CD14-positive monocyte (primary cell): ENCODE measurements at regions not wholly inside any gene's neighbourhood (a gene's known extent, or its start where the extent isn't known, plus 50 kb on each side); places are given as distances from the start of the nearest gene placed in this dataset.

ENCODE experiments used
- DNase-seq, 3 donors: peaks; one replicate each; pipeline ENCODE4 v3.0.0-alpha.2; 2011 to 2022
- H2AFZ ChIP-seq: 2 replicates; pipeline ENCODE4 v1.6.0; 2012; ENCODE audit warnings: mild to moderate bottlenecking, low read depth, low read length, inconsistent platforms; ENCODE audit not compliant: insufficient read depth, poor library complexity, severe bottlenecking
- H3K27ac ChIP-seq, 2 donors: 1 replicate in 1 of 2; 2 replicates in 1 of 2; pipeline ENCODE4 v1.5.1; 2012 to 2013; ENCODE audit warnings: low read length in 2 of 2, control low read depth in 1 of 2, inconsistent platforms in 1 of 2, low read depth in 1 of 2, mild to moderate bottlenecking in 1 of 2
- H3K27me3 ChIP-seq, 2 donors: one replicate each; pipeline versions ENCODE4 v1.6.0 to v1.6.1; 2011 to 2013; ENCODE audit warnings: low read length in 2 of 2; ENCODE audit not compliant: control insufficient read depth in 2 of 2, insufficient read depth in 2 of 2
- H3K36me3 ChIP-seq, 2 donors: replicated peaks in 1 of 2; 1 replicate in 1 of 2; 2 replicates in 1 of 2; pipeline versions ENCODE4 v1.5.1 to v1.6.1; 2012 to 2013; ENCODE audit warnings: low read length in 2 of 2, control low read depth in 1 of 2, inconsistent platforms in 1 of 2, mild to moderate bottlenecking in 1 of 2; ENCODE audit not compliant: insufficient read depth in 2 of 2, control insufficient read depth in 1 of 2
- H3K4me1 ChIP-seq, 2 donors: 1 replicate in 1 of 2; 2 replicates in 1 of 2; pipeline versions ENCODE4 v1.5.1 to v1.6.1; 2012 to 2013; ENCODE audit warnings: low read length in 2 of 2, control low read depth in 1 of 2, inconsistent platforms in 1 of 2, mild to moderate bottlenecking in 1 of 2, moderate library complexity in 1 of 2; ENCODE audit not compliant: insufficient read depth in 2 of 2, control insufficient read depth in 1 of 2
- H3K4me2 ChIP-seq: replicated peaks from 2 replicates; pipeline ENCODE3; 2012; ENCODE audit warnings: low read length, moderate library complexity, mild to moderate bottlenecking; ENCODE audit not compliant: poor library complexity, severe bottlenecking; ENCODE audit errors: extremely low read depth
- H3K4me3 ChIP-seq, 3 experiments: fragments of 200-600 bp in 1 of 3; sonication (generic) in 1 of 3; replicated peaks in 1 of 3; 1 replicate in 2 of 3; 2 replicates in 1 of 3; pipeline ENCODE4 v1.5.1; 2011 to 2013; ENCODE audit warnings: low read length in 3 of 3, mild to moderate bottlenecking in 3 of 3, control low read depth in 2 of 3, low read depth in 2 of 3, inconsistent platforms in 1 of 3, moderate library complexity in 1 of 3
- H3K79me2 ChIP-seq: 2 replicates; pipeline ENCODE4 v1.6.0; 2012; ENCODE audit warnings: mild to moderate bottlenecking, control low read depth, inconsistent platforms, low read length, moderate library complexity; ENCODE audit not compliant: insufficient read depth
- H3K9ac ChIP-seq: 2 replicates; pipeline ENCODE4 v1.6.0; 2017; ENCODE audit warnings: low read length, mild to moderate bottlenecking; ENCODE audit not compliant: insufficient read depth, poor library complexity, severe bottlenecking
- H3K9me3 ChIP-seq, 2 donors: replicated peaks in 1 of 2; 1 replicate in 1 of 2; 2 replicates in 1 of 2; pipeline versions ENCODE4 v1.5.1 to v1.6.1; 2012 to 2013; ENCODE audit warnings: low read length in 2 of 2, control low read depth in 1 of 2; ENCODE audit not compliant: control insufficient read depth in 1 of 2, insufficient read depth in 1 of 2
- H4K20me1 ChIP-seq: 2 replicates; pipeline ENCODE4 v1.6.0; 2012; ENCODE audit warnings: mild to moderate bottlenecking, low read length, control low read depth, moderate library complexity; ENCODE audit not compliant: insufficient read depth
- H3K27ac Mint-ChIP-seq, 7 donors: one replicate each; pipeline ENCODE4 v1.8.0; 2020; ENCODE audit warnings: mild to moderate bottlenecking in 7 of 7, mixed read lengths in 7 of 7, moderate library complexity in 6 of 7, inconsistent platforms in 2 of 7
- H3K27me3 Mint-ChIP-seq, 3 donors: one replicate each; pipeline ENCODE4 v1.8.0; 2021 to 2022; ENCODE audit warnings: low read depth in 3 of 3, mild to moderate bottlenecking in 3 of 3, mixed read lengths in 3 of 3, moderate library complexity in 3 of 3, inconsistent platforms in 1 of 3
- H3K36me3 Mint-ChIP-seq, 2 donors: one replicate each; pipeline ENCODE4 v1.8.0; 2020; ENCODE audit warnings: mixed read lengths in 2 of 2, inconsistent platforms in 1 of 2, mild to moderate bottlenecking in 1 of 2
- H3K4me1 Mint-ChIP-seq: one replicate; pipeline ENCODE4 v1.8.0; 2020; ENCODE audit warnings: mild to moderate bottlenecking, mixed read lengths
- H3K4me3 Mint-ChIP-seq, 2 donors: one replicate each; pipeline ENCODE4 v1.8.0; 2020; ENCODE audit warnings: mild to moderate bottlenecking in 2 of 2, mixed read lengths in 2 of 2, moderate library complexity in 1 of 2
- H3K9me3 Mint-ChIP-seq, 7 donors: one replicate each; pipeline ENCODE4 v1.8.0; 2020 to 2022; ENCODE audit warnings: mixed read lengths in 7 of 7, mild to moderate bottlenecking in 6 of 7, moderate library complexity in 6 of 7, inconsistent platforms in 2 of 7
- WGBS: methylation state at CpG from one replicate; pipeline ENCODE4 v1.1.5; 2013; ENCODE audit warnings: missing lambda C conversion rate; ENCODE audit not compliant: insufficient coverage; 5-methylcytosine and 5-hydroxymethylcytosine counted together
- intact Hi-C, 2 donors: fragments of 100-400 bp; cut with micrococcal nuclease; formaldehyde crosslinking; loops; one replicate each; pipeline versions ENCODE4 v1.15.0 to v1.15.1; 2023
- TF ChIP-seq, protein P1 (sequence below): fragments of 200-600 bp; IDR thresholded peaks from one replicate; pipeline ENCODE4 v1.8.0; 2022; ENCODE audit warnings: antibody characterized with exemption, mild to moderate bottlenecking

GRCh38 chr2:174654419-174654941, 56.9 kb upstream of the WIPF1 start:
- H3K27me3 Mint-ChIP-seq, result peaks cover 0 to 1% (median 0%) of the 10 kb centered on the region in 3 donors
- H3K4me3 Mint-ChIP-seq, result no peak overlapping the region
- Histone ChIP-seq H3K4me3 (no peak overlapping the region), H3K27me3 (no peaks in the 10 kb centered on the region), H2AFZ (no peak overlapping the region), H3K4me2 (no peak overlapping the region), H4K20me1 (no peaks in the 10 kb centered on the region), H3K27ac (no peak overlapping the region), H3K79me2 (no peaks in the 10 kb centered on the region), H3K9ac (no peak overlapping the region), H3K4me1 (peaks cover 7 to 15% of the 10 kb centered on the region in 2 donors), H3K9me3 (peaks cover 4 to 7% of the 10 kb centered on the region in 2 donors), H3K36me3 (no peaks in the 10 kb centered on the region)
- H3K27ac Mint-ChIP-seq, result peak overlapping the region in 1 of 7 donors; percentile 1
- WGBS, result 100% methylated on average over 1 of the region's 4 CpGs
- no peak for DNase-seq
- intact Hi-C loops, result no loop called here
- peaks cover 7% of the 10 kb centered on the region in 2 donors for H3K36me3 Mint-ChIP-seq
- peaks cover 16% of the 10 kb centered on the region for H3K4me1 Mint-ChIP-seq
- peaks cover 3 to 12% (median 8%) of the 10 kb centered on the region in 7 donors for H3K9me3 Mint-ChIP-seq
- TF ChIP-seq, protein P1, sequence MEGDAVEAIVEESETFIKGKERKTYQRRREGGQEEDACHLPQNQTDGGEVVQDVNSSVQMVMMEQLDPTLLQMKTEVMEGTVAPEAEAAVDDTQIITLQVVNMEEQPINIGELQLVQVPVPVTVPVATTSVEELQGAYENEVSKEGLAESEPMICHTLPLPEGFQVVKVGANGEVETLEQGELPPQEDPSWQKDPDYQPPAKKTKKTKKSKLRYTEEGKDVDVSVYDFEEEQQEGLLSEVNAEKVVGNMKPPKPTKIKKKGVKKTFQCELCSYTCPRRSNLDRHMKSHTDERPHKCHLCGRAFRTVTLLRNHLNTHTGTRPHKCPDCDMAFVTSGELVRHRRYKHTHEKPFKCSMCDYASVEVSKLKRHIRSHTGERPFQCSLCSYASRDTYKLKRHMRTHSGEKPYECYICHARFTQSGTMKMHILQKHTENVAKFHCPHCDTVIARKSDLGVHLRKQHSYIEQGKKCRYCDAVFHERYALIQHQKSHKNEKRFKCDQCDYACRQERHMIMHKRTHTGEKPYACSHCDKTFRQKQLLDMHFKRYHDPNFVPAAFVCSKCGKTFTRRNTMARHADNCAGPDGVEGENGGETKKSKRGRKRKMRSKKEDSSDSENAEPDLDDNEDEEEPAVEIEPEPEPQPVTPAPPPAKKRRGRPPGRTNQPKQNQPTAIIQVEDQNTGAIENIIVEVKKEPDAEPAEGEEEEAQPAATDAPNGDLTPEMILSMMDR, result no peak

GRCh38 chr2:174648896-174649295, 51.3 kb upstream of the WIPF1 start:
- Mint-ChIP-seq H3K4me1 (no peaks in the 10 kb centered on the region), H3K27me3 (no peaks in the 10 kb centered on the region), H3K36me3 (peaks cover 2 to 10% of the 10 kb centered on the region in 2 donors), H3K4me3 (no peak overlapping the region), H3K27ac (no peak overlapping the region), H3K9me3 (peaks cover 0 to 8% (median 3%) of the 10 kb centered on the region in 7 donors)
- Histone ChIP-seq H3K9ac (no peak overlapping the region), H4K20me1 (no peaks in the 10 kb centered on the region), H3K9me3 (no peaks in the 10 kb centered on the region), H3K36me3 (no peaks in the 10 kb centered on the region), H3K4me1 (no peaks in the 10 kb centered on the region), H2AFZ (no peak overlapping the region), H3K27ac (no peak overlapping the region), H3K27me3 (no peaks in the 10 kb centered on the region), H3K79me2 (no peaks in the 10 kb centered on the region), H3K4me2 (no peak overlapping the region), H3K4me3 (no peak overlapping the region)
- TF ChIP-seq, protein P1, result no peak
- no CpG with 5 or more reads among the region's 4 CpGs for WGBS
- intact Hi-C loops, result no loop called here
- DNase-seq, result no peak
